GM23248 (cell line): ENCODE measurements at regions not wholly inside any gene's neighbourhood (a gene's known extent, or its start where the extent isn't known, plus 50 kb on each side); places are given as distances from the start of the nearest gene placed in this dataset.
A peak's percentile ranks its signal among the peaks of the same experiment; 100 is the strongest.

Source experiments
- DNase-seq: peaks from one replicate; pipeline ENCODE4 v3.0.0-alpha.2; 2015
- H2AFZ ChIP-seq: fragments of 200-600 bp; sonication (generic); 2 replicates; pipeline ENCODE4 v1.6.1; 2016; ENCODE audit warnings: antibody characterized with exemption
- H3F3A ChIP-seq: fragments of 200-600 bp; sonication (generic); 2 replicates; pipeline ENCODE4 v1.6.1; 2016; ENCODE audit warnings: mild to moderate bottlenecking, antibody characterized with exemption, mixed run types; ENCODE audit not compliant: insufficient read depth
- H3K27ac ChIP-seq: fragments of 200-600 bp; sonication (generic); 2 replicates; pipeline ENCODE4 v1.5.1; 2016; ENCODE audit warnings: mild to moderate bottlenecking
- H3K27me3 ChIP-seq: fragments of 200-600 bp; sonication (generic); replicated peaks from 2 replicates; pipeline ENCODE4 v1.6.1; 2016; ENCODE audit warnings: mild to moderate bottlenecking; ENCODE audit not compliant: insufficient read depth
- H3K36me3 ChIP-seq: fragments of 200-600 bp; sonication (generic); 2 replicates; pipeline ENCODE4 v1.6.1; 2016; ENCODE audit warnings: low read depth, mild to moderate bottlenecking
- H3K4me1 ChIP-seq: fragments of 200-600 bp; sonication (generic); 2 replicates; pipeline ENCODE4 v1.6.1; 2016; ENCODE audit warnings: mild to moderate bottlenecking; ENCODE audit not compliant: insufficient read depth
- H3K4me2 ChIP-seq: fragments of 200-600 bp; sonication (generic); one replicate; pipeline ENCODE4 v1.6.1; 2016; ENCODE audit warnings: mild to moderate bottlenecking; ENCODE audit not compliant: unreplicated experiment
- H3K4me3 ChIP-seq: fragments of 200-600 bp; sonication (generic); 2 replicates; pipeline ENCODE4 v1.5.1; 2016; ENCODE audit warnings: mild to moderate bottlenecking
- H3K79me2 ChIP-seq: fragments of 200-600 bp; sonication (generic); 2 replicates; pipeline ENCODE4 v1.6.1; 2016; ENCODE audit warnings: mild to moderate bottlenecking; ENCODE audit not compliant: insufficient read depth
- H3K9ac ChIP-seq: fragments of 200-600 bp; sonication (generic); 2 replicates; pipeline ENCODE4 v1.6.1; 2016; ENCODE audit warnings: mild to moderate bottlenecking
- H3K9me2 ChIP-seq: fragments of 200-600 bp; sonication (generic); 2 replicates; pipeline ENCODE4 v1.6.1; 2016; ENCODE audit warnings: mixed run types, mild to moderate bottlenecking, moderate library complexity; ENCODE audit not compliant: insufficient read depth
- H3K9me3 ChIP-seq: fragments of 200-600 bp; sonication (generic); one replicate; pipeline ENCODE4 v1.6.1; 2017; ENCODE audit warnings: low read depth
- H4K20me1 ChIP-seq: fragments of 200-600 bp; sonication (generic); 2 replicates; pipeline ENCODE4 v1.6.0; 2016; ENCODE audit not compliant: insufficient read depth
- EZH2 ChIP-seq: fragments of 200-600 bp; sonication (generic); IDR thresholded peaks from 2 replicates; pipeline ENCODE4 v1.6.1; 2018; ENCODE audit warnings: antibody characterized with exemption, mild to moderate bottlenecking; ENCODE audit not compliant: insufficient read depth, poor library complexity, severe bottlenecking
- EZH2phosphoT487 ChIP-seq: fragments of 200-600 bp; sonication (generic); IDR thresholded peaks from 2 replicates; pipeline ENCODE4 v1.6.1; 2018; ENCODE audit warnings: antibody characterized with exemption, moderate library complexity, mild to moderate bottlenecking, low read depth; ENCODE audit not compliant: insufficient read depth
- WGBS, 2 experiments: methylation state at CpG; one replicate each; pipeline ENCODE4 v1.1.6; 2015 to 2017; ENCODE audit warnings: low lambda C conversion rate in 2 of 2, low coverage in 1 of 2; ENCODE audit errors: missing lambda C conversion rate in 2 of 2; 5-methylcytosine and 5-hydroxymethylcytosine counted together
- in situ Hi-C: fragments of 300-500 bp; cut with MboI; formaldehyde crosslinking; loops from 2 replicates; pipeline ENCODE4 v1.15.0; 2020

DNA sequence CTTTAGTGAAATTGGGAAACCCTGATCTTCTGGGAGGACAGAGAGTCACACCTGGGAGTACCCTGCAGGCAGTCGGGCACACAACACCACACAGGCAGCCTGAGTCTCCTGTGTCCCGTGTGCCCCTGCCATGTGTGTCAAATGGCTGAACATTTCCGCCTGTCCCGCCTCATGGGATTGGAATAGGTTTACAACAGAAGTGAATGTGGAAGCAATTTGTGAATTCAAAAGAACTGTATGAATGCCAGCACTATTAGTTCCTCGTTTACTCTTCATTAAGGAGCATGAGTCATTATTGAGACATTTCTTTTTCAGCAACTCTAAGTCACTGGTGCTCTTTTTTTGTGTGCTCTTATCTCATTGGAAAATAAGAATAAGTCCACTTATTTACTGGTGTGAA lies 226.5 kb downstream of the PMP22 start:
- no peaks in the 10 kb centered on the region for H4K20me1 ChIP-seq
- TF ChIP-seq EZH2 (no peak), EZH2phosphoT487 (0 out of 2 replicates have a peak, but pooled peaks have one; percentile 19)
- H3K9ac ChIP-seq = no peak overlapping the region
- H3K4me2 ChIP-seq = peak overlapping the region; percentile 36
- no peaks in the 10 kb centered on the region for H3K36me3 ChIP-seq
- no peak overlapping the region for H3K27ac ChIP-seq
- H3K27me3 ChIP-seq = 0 out of 2 replicates have a peak, but pooled peaks cover 11% of the 10 kb centered on the region
- H2AFZ ChIP-seq = no peak overlapping the region
- WGBS, 2 experiments = 1 to 3% methylated on average over 5 of the region's 5 CpGs
- no peaks in the 10 kb centered on the region for H3K79me2 ChIP-seq
- DNase-seq = peak; percentile 75
- no peaks in the 10 kb centered on the region for H3K9me3 ChIP-seq
- H3K4me1 ChIP-seq = peaks cover 8% of the 10 kb centered on the region
- no peak overlapping the region for H3K4me3 ChIP-seq
- no peaks in the 10 kb centered on the region for H3F3A ChIP-seq
- in situ Hi-C loops = no loop called here
- no peaks in the 10 kb centered on the region for H3K9me2 ChIP-seq

DNA sequence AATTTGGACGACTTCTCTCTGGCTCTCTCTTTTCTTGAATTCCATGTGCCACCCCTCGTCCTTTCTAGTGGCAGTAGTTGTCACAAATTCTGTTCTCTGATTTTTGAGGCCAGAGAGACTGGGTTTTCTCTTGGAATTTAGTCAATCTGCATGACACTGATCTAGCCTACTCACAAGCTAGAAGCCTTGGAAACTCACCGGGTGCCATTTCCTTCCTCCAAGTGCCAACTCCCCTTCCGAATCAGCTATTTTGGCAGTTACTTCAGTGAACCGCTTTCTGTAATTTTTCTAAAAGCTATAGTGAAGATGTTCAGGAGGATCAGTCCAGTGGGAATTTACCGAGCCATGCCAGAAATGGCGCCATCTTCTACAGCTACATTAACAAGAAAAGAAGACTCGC lies 228.9 kb downstream of the PMP22 start:
- no peak for TF ChIP-seq EZH2phosphoT487
- no peak for TF ChIP-seq EZH2
- H3K36me3 ChIP-seq = no peaks in the 10 kb centered on the region
- WGBS, 2 experiments = 61 to 63% methylated on average over 8 of the region's 8 CpGs
- H3K27me3 ChIP-seq = peaks cover 13% of the 10 kb centered on the region; the same call in 1 of the 2 replicates
- H3K4me1 ChIP-seq = peaks cover 8% of the 10 kb centered on the region
- H3K4me3 ChIP-seq = no peak overlapping the region
- no peaks in the 10 kb centered on the region for H3F3A ChIP-seq
- H3K79me2 ChIP-seq = no peaks in the 10 kb centered on the region
- H3K9me3 ChIP-seq = no peaks in the 10 kb centered on the region
- DNase-seq = no peak
- no peaks in the 10 kb centered on the region for H3K9me2 ChIP-seq
- H3K27ac ChIP-seq = no peak overlapping the region
- no peaks in the 10 kb centered on the region for H4K20me1 ChIP-seq
- in situ Hi-C loops = no loop called here
- no peak overlapping the region for H2AFZ ChIP-seq
- no peak overlapping the region for H3K9ac ChIP-seq
- no peak overlapping the region for H3K4me2 ChIP-seq

DNA sequence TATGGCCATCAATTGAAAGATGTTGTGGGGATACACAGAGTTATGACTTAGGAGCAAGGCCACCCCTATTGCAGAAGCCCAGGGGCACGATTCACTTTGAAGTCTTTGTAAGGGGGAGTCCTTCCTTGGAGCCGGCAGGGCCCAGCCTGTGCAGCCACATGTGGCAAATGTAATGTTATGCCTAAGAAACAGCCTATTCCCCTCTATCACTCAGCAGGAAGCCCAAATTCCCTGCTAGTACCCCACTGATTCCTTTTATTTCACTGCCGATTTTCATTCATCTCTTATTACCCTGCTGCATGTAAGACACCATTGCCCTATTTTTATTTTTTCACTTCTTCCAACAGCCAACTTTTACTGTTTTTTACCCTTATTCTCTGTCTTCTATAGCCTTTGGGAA lies 233.2 kb downstream of the PMP22 start:
- no peak for DNase-seq

DNA sequence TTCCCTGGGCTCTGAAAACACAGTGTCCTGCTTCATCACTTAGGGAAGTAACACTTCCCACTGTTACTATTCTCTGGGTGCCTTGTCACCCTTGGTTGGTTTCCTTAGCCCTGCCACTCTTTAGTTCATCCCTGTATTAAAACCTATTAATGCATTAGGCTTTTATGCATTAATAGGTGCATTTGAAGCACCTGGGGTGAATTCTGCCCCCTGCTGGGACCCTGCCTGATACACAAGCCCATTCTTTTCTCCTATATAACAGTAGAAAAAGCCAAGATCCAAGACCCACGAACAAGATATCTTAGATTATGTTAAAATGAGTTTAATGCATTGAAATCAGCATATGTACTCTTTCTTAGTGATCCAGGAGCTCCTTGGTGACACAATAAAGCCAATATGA lies 235.7 kb downstream of the PMP22 start:
- in situ Hi-C loops = no loop called here
- H3K36me3 ChIP-seq = no peaks in the 10 kb centered on the region
- H3K4me1 ChIP-seq = no peaks in the 10 kb centered on the region
- no peaks in the 10 kb centered on the region for H3K79me2 ChIP-seq
- no peak overlapping the region for H3K4me3 ChIP-seq
- H4K20me1 ChIP-seq = no peaks in the 10 kb centered on the region
- no peak overlapping the region for H2AFZ ChIP-seq
- peaks cover 19% of the 10 kb centered on the region for H3K27me3 ChIP-seq
- no peaks in the 10 kb centered on the region for H3F3A ChIP-seq
- no peak overlapping the region for H3K27ac ChIP-seq
- DNase-seq = no peak
- WGBS, 2 experiments = 66 to 85% methylated on average over 1 of the region's 1 CpG
- no peak for TF ChIP-seq EZH2phosphoT487
- TF ChIP-seq EZH2 = no peak
- H3K9me3 ChIP-seq = no peaks in the 10 kb centered on the region
- no peaks in the 10 kb centered on the region for H3K9me2 ChIP-seq
- H3K9ac ChIP-seq = no peak overlapping the region
- H3K4me2 ChIP-seq = no peak overlapping the region

More for the DNA sequence above, 233.2 kb downstream of the PMP22 start:
- Histone ChIP-seq H3K9ac (no peak overlapping the region), H3K27me3 (peaks cover 21% of the 10 kb centered on the region), H3K4me2 (no peak overlapping the region), H2AFZ (no peak overlapping the region), H4K20me1 (no peaks in the 10 kb centered on the region), H3K4me3 (no peak overlapping the region), H3K4me1 (no peaks in the 10 kb centered on the region), H3K27ac (no peak overlapping the region), H3F3A (no peaks in the 10 kb centered on the region), H3K36me3 (no peaks in the 10 kb centered on the region), H3K9me2 (no peaks in the 10 kb centered on the region), H3K79me2 (no peaks in the 10 kb centered on the region), H3K9me3 (no peaks in the 10 kb centered on the region)
- in situ Hi-C loops = no loop called here
- TF ChIP-seq EZH2 = no peak
- no peak for TF ChIP-seq EZH2phosphoT487
- WGBS, 2 experiments = 51 to 59% methylated on average over 3 of the region's 3 CpGs

DNA sequence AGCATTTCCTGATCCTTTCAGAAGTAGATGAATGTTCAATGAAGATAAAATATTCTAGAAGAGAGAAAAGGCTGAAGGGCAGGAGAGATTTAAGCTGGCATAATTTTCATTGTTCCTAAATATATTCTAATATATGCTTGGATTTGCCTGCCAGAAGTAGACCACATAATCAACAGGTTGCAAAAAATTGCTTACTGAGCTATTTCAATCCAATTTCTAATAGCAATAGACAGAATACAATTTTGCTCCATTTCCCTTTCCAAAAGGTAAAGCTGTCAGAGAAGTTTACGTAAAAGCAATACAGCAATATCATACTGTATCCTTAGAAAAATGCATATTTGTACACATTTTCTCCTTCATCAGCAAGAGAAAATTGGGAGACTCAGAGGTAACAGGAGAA lies 237.3 kb downstream of the PMP22 start:
- Histone ChIP-seq H3F3A (no peaks in the 10 kb centered on the region), H3K27ac (no peak overlapping the region), H3K36me3 (no peaks in the 10 kb centered on the region), H3K4me3 (no peak overlapping the region), H3K4me2 (no peak overlapping the region), H3K9ac (no peak overlapping the region), H2AFZ (no peak overlapping the region), H3K27me3 (peaks cover 19% of the 10 kb centered on the region), H3K9me3 (no peaks in the 10 kb centered on the region), H3K79me2 (no peaks in the 10 kb centered on the region), H3K9me2 (no peaks in the 10 kb centered on the region), H3K4me1 (no peaks in the 10 kb centered on the region), H4K20me1 (no peaks in the 10 kb centered on the region)
- DNase-seq = no peak
- in situ Hi-C loops = no loop called here
- WGBS, 2 experiments = 76 to 84% methylated on average over 1 of the region's 1 CpG
- TF ChIP-seq EZH2phosphoT487 (no peak), EZH2 (no peak)
